ENCODE measurements at regions not wholly inside any gene's neighbourhood (a gene's known extent, or its start where the extent isn't known, plus 50 kb on each side); places are given as distances from the start of the nearest gene placed in this dataset.

DNA sequence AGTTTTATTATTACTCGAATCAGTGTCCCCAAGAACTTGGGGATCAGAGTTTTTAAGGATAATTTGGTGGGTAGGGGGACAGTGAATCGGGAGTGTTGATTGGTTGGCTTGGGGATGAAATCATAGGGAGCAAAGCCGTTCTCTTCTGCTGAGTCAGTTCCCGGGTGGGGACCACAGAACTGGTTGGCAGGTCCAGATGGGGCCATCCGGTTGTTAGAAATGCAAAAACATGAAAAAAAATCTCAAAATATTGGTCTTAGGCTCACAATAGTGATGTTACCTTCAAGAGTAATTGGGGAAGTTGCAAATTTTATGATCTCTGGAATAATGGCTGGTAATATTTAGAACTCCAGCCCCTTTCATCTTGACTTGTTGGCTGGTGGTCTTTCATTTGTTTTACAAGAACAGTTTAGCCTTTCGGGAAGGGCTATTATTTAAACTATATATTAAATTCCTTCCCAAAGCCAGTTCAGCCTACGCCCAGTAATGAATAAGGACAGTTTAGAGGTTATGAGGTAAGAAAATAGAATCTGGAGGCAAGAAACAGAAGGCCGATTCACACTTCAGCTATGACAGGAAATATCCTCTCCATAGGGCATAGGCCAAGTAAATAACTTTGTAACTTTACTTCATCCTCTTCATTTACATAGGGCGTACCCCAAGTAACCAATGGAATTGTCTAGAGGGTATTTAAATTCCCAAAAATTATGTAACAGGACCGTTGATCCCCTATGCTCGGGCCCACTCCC is 164.1 kb upstream of the STS start:
- TF ChIP-seq, protein P1, sequence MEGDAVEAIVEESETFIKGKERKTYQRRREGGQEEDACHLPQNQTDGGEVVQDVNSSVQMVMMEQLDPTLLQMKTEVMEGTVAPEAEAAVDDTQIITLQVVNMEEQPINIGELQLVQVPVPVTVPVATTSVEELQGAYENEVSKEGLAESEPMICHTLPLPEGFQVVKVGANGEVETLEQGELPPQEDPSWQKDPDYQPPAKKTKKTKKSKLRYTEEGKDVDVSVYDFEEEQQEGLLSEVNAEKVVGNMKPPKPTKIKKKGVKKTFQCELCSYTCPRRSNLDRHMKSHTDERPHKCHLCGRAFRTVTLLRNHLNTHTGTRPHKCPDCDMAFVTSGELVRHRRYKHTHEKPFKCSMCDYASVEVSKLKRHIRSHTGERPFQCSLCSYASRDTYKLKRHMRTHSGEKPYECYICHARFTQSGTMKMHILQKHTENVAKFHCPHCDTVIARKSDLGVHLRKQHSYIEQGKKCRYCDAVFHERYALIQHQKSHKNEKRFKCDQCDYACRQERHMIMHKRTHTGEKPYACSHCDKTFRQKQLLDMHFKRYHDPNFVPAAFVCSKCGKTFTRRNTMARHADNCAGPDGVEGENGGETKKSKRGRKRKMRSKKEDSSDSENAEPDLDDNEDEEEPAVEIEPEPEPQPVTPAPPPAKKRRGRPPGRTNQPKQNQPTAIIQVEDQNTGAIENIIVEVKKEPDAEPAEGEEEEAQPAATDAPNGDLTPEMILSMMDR (IDR thresholded peaks at IDR 0.05) = no peak
- no peak for TF ChIP-seq POLR2A (IDR thresholded peaks at IDR 0.05)

All from adrenal gland (tissue), 5 donors.